Activated CD4-positive, alpha-beta T cell treated with anti-CD3 and anti-CD28 coated beads, Interleukin-10, Interleukin-2, amounts not matched to agents 100 ng/mL and 50 ng/mL, durations not matched to agents 16 hours and 8 hours (primary cell): ENCODE measurements at regions not wholly inside any gene's neighbourhood (a gene's known extent, or its start where the extent isn't known, plus 50 kb on each side); places are given as distances from the start of the nearest gene placed in this dataset.

ENCODE experiments used
- DNase-seq: peaks from one replicate; pipeline ENCODE4 v3.0.0-alpha.2; 2020

GRCh38 chr5:73996151-73996755 is 370.3 kb downstream of the ARHGEF28 start:
- DNase-seq = no peak

DNA sequence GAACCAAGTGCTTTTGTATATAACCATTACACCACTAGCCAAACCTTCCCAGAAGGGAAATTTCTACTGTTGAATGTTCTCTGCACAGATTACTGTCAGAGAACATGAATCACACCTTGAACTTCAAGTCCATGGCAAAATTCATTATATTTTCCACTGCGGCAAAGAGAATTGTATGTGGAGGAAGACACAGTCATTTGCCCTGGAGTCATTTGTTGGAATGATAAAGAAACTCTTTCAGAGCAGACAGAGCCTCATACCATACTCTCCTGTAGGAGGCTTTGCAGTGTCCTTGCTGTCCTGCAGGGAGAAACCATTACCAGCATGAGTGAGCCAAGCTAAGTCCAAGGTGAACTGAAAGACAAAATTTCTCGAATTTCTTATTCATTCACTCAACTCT is 369.0 kb downstream of the ARHGEF28 start:
- no peak for DNase-seq
